ENCODE measurements at regions not wholly inside any gene's neighbourhood (a gene's known extent, or its start where the extent isn't known, plus 50 kb on each side); places are given as distances from the start of the nearest gene placed in this dataset.

DNA sequence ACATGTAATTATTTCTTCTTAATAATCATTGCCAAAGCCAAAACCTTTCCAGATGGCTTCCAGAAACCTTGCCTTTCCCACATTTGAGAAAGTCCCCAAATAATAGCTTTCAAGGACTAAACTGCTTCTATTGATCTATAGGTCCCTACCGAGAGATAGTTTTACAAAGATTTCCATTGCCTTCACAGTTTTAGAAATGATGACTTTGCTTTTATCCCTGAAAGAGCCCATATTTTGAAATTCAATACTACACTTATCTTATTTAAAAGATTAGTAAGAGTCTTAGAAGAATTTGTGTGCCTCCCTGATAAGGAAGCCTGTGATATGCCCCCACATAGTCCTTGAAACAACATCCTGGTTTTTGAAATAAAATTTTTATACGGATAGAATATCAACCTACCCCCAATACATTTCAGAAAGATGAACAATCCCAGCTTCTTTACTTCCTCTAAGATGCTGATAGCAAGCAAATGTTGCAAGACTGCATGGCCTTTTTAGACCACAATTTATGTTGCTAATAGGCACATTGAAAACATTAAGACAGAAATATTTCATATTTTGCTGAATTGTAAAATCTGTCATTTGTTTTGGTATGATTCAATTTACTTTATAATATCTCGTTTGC is 146.3 kb downstream of the TMCO5A start:
- TF ChIP-seq, protein P1, sequence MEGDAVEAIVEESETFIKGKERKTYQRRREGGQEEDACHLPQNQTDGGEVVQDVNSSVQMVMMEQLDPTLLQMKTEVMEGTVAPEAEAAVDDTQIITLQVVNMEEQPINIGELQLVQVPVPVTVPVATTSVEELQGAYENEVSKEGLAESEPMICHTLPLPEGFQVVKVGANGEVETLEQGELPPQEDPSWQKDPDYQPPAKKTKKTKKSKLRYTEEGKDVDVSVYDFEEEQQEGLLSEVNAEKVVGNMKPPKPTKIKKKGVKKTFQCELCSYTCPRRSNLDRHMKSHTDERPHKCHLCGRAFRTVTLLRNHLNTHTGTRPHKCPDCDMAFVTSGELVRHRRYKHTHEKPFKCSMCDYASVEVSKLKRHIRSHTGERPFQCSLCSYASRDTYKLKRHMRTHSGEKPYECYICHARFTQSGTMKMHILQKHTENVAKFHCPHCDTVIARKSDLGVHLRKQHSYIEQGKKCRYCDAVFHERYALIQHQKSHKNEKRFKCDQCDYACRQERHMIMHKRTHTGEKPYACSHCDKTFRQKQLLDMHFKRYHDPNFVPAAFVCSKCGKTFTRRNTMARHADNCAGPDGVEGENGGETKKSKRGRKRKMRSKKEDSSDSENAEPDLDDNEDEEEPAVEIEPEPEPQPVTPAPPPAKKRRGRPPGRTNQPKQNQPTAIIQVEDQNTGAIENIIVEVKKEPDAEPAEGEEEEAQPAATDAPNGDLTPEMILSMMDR (IDR thresholded peaks at IDR 0.05) = no peak
- no peak for TF ChIP-seq POLR2A (IDR thresholded peaks at IDR 0.05)
